HepG2 (cell line): ENCODE measurements at regions not wholly inside any gene's neighbourhood (a gene's known extent, or its start where the extent isn't known, plus 50 kb on each side); places are given as distances from the start of the nearest gene placed in this dataset.

ENCODE experiments used
- AKAP8 ChIP-seq: sonication (generic); formaldehyde crosslinking; IDR thresholded peaks from 2 replicates; pipeline ENCODE4 v1.5.1; 2020; ENCODE audit warnings: mild to moderate bottlenecking, missing genetic modification reagents
- CREM ChIP-seq, 2 experiments: sonication (generic) in 1 of 2; formaldehyde crosslinking in 1 of 2; IDR thresholded peaks; 2 replicates each; pipeline versions ENCODE4 v1.4.0 to v1.6.1; 2016 to 2020; ENCODE audit warnings: antibody characterized with exemption in 1 of 2, mild to moderate bottlenecking in 1 of 2, missing genetic modification reagents in 1 of 2
- ETV5 ChIP-seq: IDR thresholded peaks from 2 replicates; pipeline ENCODE4 v1.6.1; 2018; ENCODE audit warnings: missing biosample characterization, missing genetic modification reagents, inconsistent platforms, borderline replicate concordance
- HNF4A ChIP-seq: sonication (generic); formaldehyde crosslinking; IDR thresholded peaks from 2 replicates; pipeline ENCODE4 v1.4.0; 2020; ENCODE audit warnings: missing genetic modification reagents
- MXI1 ChIP-seq: IDR thresholded peaks from 3 replicates; pipeline ENCODE4 v1.6.1; 2012; ENCODE audit warnings: low read depth, low read length, inconsistent platforms, borderline replicate concordance
- NFIB ChIP-seq: sonication (generic); formaldehyde crosslinking; IDR thresholded peaks from 2 replicates; pipeline ENCODE4 v1.9.0; 2021; ENCODE audit warnings: missing genetic modification reagents, mild to moderate bottlenecking, borderline replicate concordance
- NFRKB ChIP-seq: fragments of 450-650 bp; IDR thresholded peaks from 2 replicates; pipeline ENCODE4 v1.6.1; 2017
- TGIF2 ChIP-seq: IDR thresholded peaks from 2 replicates; pipeline ENCODE4 v1.6.1; 2016; ENCODE audit warnings: control low read depth, missing compliant biosample characterization
- ZFP1 ChIP-seq: IDR thresholded peaks from 2 replicates; pipeline ENCODE4 v1.6.1; 2016
- ZMYM4 ChIP-seq: sonication (generic); formaldehyde crosslinking; IDR thresholded peaks from 2 replicates; pipeline ENCODE4 v1.8.1; 2023; ENCODE audit warnings: mild to moderate bottlenecking, missing genetic modification reagents
- ZNF232 ChIP-seq: sonication (generic); formaldehyde crosslinking; IDR thresholded peaks from 2 replicates; pipeline ENCODE4 v1.4.0; 2020; ENCODE audit warnings: missing genetic modification reagents, borderline replicate concordance
- ZNF331 ChIP-seq: sonication (generic); formaldehyde crosslinking; IDR thresholded peaks from 2 replicates; pipeline ENCODE4 v1.4.0; 2020; ENCODE audit warnings: missing genetic modification reagents
- ZNF614 ChIP-seq: IDR thresholded peaks from 2 replicates; pipeline ENCODE4 v1.6.1; 2018; ENCODE audit warnings: missing biosample characterization, missing genetic modification reagents, inconsistent platforms, borderline replicate concordance
- ZNF878 ChIP-seq: sonication (generic); formaldehyde crosslinking; IDR thresholded peaks from 2 replicates; pipeline ENCODE4 v1.8.1; 2023; ENCODE audit warnings: mild to moderate bottlenecking, missing genetic modification reagents, moderate library complexity
- ZNF891 ChIP-seq: sonication (generic); formaldehyde crosslinking; IDR thresholded peaks from 2 replicates; pipeline ENCODE4 v1.5.0; 2020; ENCODE audit warnings: mild to moderate bottlenecking, missing genetic modification reagents
- TF ChIP-seq, protein P1 (sequence below): sonication (generic); formaldehyde crosslinking; IDR thresholded peaks from 2 replicates; pipeline ENCODE4 v1.4.0; 2020; ENCODE audit warnings: missing genetic modification reagents, borderline replicate concordance
- TF ChIP-seq, protein P2 (sequence below): IDR thresholded peaks from 2 replicates; pipeline ENCODE4 v1.6.1; 2018; ENCODE audit warnings: missing genetic modification reagents, mild to moderate bottlenecking, missing compliant biosample characterization
- TF ChIP-seq, protein P3 (sequence below): sonication (generic); formaldehyde crosslinking; IDR thresholded peaks from 2 replicates; pipeline ENCODE4 v1.8.0; 2022; ENCODE audit warnings: low read depth, missing genetic modification reagents
- TF ChIP-seq, protein P4 (sequence below): sonication (generic); formaldehyde crosslinking; IDR thresholded peaks from 2 replicates; pipeline ENCODE4 v1.5.0; 2020; ENCODE audit warnings: mild to moderate bottlenecking, missing genetic modification reagents, borderline replicate concordance

DNA sequence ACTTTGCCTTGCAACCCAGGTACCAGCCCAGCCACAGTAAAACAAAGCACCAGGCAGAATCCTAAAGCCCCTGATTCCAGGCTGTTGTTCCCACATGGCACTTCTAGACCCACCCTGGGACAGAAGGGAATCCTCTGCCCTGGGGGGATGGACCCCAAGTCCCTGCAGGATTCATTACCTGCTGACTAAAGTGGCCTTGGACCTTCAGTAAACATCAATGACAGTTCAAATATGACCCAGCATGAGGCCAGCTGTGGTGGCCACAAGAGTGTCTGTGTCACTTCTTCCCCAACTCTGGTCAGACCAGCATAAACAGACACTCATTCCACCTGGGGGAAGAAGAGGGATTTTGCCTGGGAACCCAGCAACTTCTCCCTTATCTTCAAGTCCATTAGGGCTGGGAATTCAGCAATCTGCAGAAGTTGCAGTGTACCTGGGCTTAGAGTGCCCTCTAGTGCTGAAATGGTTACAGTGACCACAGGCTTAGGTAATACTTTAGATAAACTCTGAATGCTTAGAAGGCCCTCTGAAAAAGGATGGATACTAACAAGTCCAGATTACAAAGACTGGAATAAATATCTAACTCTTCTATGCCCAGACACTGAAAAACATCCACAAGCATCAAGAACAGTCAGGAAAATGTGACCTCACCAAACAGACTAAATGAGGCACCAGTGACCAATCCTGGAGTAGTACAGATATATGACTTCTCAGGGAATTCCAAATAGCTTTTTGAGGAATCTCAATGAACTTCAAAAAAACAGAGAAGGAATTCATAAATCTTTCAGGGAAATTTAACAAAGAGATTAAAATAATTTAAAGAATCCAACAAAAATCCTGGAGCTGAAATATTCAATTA, 108.5 kb upstream of the TMEM168 start (continued):
- TF ChIP-seq ZNF232 (no peak), ZNF614 (CRISPR knock-in tag) (peak; percentile 80), ZNF891 (no peak), TGIF2 (CRISPR knock-in tag) (peak; percentile 98), HNF4A (CRISPR knock-in tag) (peak; percentile 82), ZMYM4 (CRISPR knock-in tag) (peak; percentile 91), MXI1 (peak; percentile 83; the same call in 2 of the 3 replicates), AKAP8 (CRISPR knock-in tag) (no peak), NFRKB (no peak), CREM (IDR thresholded peaks at IDR 0.05) (no peak), CREM (CRISPR knock-in tag; IDR thresholded peaks at IDR 0.05) (no peak), NFIB (CRISPR knock-in tag) (no peak), ZNF878 (CRISPR knock-in tag) (0 out of 2 replicates have a peak, but pooled peaks have one; percentile 19), ZNF331 (CRISPR knock-in tag) (peak; percentile 49; the same call in 1 of the 2 replicates), ZFP1 (CRISPR knock-in tag) (0 out of 2 replicates have a peak, but pooled peaks have one; percentile 30), ETV5 (CRISPR knock-in tag) (peak; percentile 21; the same call in 1 of the 2 replicates)
- TF ChIP-seq, protein P1, sequence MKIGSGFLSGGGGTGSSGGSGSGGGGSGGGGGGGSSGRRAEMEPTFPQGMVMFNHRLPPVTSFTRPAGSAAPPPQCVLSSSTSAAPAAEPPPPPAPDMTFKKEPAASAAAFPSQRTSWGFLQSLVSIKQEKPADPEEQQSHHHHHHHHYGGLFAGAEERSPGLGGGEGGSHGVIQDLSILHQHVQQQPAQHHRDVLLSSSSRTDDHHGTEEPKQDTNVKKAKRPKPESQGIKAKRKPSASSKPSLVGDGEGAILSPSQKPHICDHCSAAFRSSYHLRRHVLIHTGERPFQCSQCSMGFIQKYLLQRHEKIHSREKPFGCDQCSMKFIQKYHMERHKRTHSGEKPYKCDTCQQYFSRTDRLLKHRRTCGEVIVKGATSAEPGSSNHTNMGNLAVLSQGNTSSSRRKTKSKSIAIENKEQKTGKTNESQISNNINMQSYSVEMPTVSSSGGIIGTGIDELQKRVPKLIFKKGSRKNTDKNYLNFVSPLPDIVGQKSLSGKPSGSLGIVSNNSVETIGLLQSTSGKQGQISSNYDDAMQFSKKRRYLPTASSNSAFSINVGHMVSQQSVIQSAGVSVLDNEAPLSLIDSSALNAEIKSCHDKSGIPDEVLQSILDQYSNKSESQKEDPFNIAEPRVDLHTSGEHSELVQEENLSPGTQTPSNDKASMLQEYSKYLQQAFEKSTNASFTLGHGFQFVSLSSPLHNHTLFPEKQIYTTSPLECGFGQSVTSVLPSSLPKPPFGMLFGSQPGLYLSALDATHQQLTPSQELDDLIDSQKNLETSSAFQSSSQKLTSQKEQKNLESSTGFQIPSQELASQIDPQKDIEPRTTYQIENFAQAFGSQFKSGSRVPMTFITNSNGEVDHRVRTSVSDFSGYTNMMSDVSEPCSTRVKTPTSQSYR (CRISPR knock-in tag), result peak; percentile 48; the same call in 1 of the 2 replicates
- TF ChIP-seq, protein P2, sequence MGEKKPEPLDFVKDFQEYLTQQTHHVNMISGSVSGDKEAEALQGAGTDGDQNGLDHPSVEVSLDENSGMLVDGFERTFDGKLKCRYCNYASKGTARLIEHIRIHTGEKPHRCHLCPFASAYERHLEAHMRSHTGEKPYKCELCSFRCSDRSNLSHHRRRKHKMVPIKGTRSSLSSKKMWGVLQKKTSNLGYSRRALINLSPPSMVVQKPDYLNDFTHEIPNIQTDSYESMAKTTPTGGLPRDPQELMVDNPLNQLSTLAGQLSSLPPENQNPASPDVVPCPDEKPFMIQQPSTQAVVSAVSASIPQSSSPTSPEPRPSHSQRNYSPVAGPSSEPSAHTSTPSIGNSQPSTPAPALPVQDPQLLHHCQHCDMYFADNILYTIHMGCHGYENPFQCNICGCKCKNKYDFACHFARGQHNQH (CRISPR knock-in tag), result 0 out of 2 replicates have a peak, but pooled peaks have one; percentile 35
- TF ChIP-seq, protein P3, sequence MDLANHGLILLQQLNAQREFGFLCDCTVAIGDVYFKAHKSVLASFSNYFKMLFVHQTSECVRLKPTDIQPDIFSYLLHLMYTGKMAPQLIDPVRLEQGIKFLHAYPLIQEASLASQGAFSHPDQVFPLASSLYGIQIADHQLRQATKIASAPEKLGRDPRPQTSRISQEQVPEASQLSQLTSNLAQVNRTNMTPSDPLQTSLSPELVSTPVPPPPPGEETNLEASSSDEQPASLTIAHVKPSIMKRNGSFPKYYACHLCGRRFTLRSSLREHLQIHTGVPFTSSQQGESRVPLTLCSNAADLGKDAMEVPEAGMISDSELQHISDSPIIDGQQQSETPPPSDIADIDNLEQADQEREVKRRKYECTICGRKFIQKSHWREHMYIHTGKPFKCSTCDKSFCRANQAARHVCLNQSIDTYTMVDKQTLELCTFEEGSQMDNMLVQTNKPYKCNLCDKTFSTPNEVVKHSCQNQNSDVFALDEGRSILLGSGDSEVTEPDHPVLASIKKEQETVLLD (CRISPR knock-in tag), result no peak
- TF ChIP-seq, protein P4, sequence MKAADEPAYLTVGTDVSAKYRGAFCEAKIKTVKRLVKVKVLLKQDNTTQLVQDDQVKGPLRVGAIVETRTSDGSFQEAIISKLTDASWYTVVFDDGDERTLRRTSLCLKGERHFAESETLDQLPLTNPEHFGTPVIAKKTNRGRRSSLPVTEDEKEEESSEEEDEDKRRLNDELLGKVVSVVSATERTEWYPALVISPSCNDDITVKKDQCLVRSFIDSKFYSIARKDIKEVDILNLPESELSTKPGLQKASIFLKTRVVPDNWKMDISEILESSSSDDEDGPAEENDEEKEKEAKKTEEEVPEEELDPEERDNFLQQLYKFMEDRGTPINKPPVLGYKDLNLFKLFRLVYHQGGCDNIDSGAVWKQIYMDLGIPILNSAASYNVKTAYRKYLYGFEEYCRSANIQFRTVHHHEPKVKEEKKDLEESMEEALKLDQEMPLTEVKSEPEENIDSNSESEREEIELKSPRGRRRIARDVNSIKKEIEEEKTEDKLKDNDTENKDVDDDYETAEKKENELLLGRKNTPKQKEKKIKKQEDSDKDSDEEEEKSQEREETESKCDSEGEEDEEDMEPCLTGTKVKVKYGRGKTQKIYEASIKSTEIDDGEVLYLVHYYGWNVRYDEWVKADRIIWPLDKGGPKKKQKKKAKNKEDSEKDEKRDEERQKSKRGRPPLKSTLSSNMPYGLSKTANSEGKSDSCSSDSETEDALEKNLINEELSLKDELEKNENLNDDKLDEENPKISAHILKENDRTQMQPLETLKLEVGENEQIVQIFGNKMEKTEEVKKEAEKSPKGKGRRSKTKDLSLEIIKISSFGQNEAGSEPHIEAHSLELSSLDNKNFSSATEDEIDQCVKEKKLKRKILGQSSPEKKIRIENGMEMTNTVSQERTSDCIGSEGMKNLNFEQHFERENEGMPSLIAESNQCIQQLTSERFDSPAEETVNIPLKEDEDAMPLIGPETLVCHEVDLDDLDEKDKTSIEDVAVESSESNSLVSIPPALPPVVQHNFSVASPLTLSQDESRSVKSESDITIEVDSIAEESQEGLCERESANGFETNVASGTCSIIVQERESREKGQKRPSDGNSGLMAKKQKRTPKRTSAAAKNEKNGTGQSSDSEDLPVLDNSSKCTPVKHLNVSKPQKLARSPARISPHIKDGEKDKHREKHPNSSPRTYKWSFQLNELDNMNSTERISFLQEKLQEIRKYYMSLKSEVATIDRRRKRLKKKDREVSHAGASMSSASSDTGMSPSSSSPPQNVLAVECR (CRISPR knock-in tag), result peak; percentile 63; the same call in 1 of the 2 replicates
